ENCODE measurements at regions not wholly inside any gene's neighbourhood (a gene's known extent, or its start where the extent isn't known, plus 50 kb on each side); places are given as distances from the start of the nearest gene placed in this dataset.

- DNase-seq (ENCODE audit: low spot score): no peak
Observed at GRCh38 chr1:4137621-4138415, 237.7 kb upstream of the C1orf174 start.

- DNase-seq (ENCODE audit: low spot score): no peak
Observed at GRCh38 chr1:4139646-4140045, 239.6 kb upstream of the C1orf174 start.

DNA sequence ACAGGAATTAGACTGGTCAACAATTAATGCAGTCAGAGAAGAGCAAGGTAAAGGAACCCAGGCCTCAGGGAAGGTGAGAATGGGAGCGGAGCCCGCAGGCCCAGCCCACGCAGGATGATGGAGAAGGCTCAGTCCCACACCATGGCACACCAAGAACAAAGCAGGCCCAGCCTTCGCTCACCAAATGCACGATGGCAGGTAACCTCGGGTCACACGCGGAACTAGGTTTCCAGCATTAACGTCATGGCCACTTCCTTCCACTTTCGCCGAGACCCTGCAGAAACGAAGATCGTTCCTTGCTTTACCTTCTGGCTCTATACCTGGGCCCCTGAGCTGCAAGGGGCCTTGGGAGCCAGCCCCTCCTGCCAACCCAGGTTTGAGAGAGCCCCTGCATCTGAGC, 240.2 kb upstream of the C1orf174 start:
- no peak for DNase-seq (ENCODE audit: low spot score)

- no peak for DNase-seq (ENCODE audit: low spot score)
Observed at GRCh38 chr1:4140821-4141220, 240.7 kb upstream of the C1orf174 start.

DNA sequence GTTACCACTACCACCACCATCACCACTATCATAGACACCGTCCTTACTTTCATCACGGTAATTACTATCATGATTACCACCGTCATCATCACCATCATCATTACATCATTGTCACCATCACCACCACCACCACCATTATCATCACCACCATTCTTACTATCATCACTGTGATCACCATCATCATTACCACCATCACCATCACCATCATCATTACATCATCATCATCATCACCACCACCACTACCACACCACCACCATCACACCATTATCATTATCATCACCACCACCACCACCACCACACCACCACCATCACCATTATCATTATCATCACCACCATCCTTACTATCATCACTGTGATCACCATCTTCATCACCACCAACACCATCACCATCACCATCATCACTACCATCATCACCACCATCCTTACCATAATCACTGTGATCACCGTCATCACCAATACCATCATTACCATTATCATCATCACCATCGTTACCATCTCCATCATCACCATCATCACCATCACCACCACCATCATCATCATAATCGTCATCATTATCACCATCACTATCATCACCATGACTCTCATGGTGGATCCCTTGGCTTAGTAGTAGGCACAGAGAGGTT, 244.4 kb upstream of the C1orf174 start:
- no peak for DNase-seq (ENCODE audit: low spot score)

DNA sequence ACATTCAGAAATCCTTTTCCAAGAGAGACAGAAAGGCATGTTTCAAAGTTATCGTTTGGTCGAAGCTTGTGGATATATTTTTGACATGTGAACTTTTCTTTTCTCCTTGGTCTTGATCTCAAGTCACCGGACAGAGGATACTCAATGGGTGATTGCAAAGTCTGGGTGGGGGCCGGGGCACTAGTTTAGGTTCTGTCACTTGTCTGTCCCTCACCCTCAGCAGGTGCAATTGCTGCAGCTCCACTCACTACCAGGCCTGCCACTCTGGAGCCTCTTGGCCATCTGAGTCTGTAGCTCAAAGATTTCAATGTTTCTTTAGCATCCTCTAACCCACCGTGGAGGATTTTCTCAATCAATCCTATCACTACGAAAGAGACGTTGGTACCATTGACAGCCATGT, 246.0 kb upstream of the C1orf174 start:
- no peak for DNase-seq (ENCODE audit: low spot score)

DNA sequence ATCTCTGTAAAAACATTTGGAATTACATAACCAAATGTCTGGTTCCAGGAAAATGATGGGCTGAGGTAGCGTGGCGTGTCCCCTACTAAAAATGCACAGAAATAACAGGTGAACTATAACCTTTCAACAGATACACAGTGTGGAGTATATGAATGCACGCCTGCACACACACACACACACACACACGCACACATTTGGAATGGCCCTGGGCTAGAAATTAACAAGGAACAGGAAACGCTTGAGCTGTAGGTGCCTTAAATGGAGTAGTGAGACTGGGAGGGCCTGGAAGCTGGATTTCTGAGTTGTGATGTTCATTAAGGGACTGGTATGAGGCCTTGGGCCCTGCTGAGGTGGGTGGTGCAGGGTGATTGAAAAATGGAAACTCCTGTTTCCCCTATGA, 246.5 kb upstream of the C1orf174 start:
- no peak for DNase-seq (ENCODE audit: low spot score)

- no peak for DNase-seq (ENCODE audit: low spot score)
Observed at GRCh38 chr1:4147509-4147908, 247.4 kb upstream of the C1orf174 start.

- no peak for DNase-seq (ENCODE audit: low spot score)
Observed at GRCh38 chr1:4149281-4149680, 249.2 kb upstream of the C1orf174 start.

GRCh38 chr1:4149831-4150230, 249.8 kb upstream of the C1orf174 start:
- DNase-seq (ENCODE audit: low spot score): no peak

DNA sequence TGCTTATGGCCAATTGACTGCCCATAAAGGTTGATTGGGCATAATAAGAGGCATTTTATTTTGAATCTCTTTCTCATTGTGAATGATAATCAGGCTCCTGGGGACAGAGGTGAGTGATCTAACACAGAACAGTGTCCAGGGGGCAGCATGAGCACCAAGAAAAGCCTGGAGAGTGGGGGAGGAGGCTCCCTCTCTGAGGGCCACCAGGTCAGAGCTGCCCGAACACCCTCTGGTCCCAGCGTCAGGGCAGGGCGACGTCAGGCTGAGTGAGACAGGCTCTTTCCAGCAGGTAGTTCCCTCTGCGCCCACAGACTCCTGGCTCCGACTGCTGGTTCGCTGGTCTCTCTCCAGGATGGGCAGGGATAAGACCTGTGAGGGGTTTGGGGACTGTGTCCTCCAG, 250.2 kb upstream of the C1orf174 start:
- no peak for DNase-seq (ENCODE audit: low spot score)

DNA sequence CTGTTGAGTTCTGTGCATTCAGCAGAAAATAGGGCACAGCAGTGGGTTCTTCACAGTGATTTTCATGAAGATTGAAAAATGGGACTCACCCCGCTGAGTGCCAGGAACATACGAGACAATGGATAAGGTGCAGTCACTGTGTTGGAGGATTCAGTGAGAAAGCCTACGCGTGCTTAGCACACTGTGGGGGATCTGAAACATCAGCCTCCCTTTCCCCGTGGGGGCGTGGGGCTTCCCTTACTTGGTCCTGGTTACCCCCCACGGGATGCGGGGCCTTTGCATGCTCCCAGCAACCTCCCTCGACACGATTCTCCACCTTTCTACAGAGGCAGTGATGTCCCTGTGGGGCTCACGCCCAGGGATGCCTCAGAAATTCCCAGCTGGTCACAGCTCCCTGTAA, 252.2 kb upstream of the C1orf174 start:
- DNase-seq (ENCODE audit: low spot score): no peak

DNA sequence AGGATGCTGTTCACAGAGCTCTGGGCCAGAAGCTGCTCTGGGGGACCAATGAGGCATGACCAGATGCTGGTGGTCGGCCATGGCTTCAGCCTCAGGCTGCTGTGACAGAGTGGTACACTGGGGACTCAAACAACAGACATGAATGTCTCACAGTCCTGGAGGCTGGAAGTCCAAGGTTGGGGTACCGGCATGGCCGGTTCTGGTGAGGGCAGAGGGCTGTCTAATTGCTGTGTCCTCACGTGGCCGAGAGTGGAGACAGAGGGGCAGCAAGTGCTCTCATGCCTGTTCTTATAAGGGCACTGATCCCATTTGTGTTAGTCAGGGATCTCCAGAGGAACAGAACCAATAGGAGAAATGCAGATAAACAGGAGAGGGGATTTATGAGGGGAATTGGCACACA, 253.5 kb upstream of the C1orf174 start:
- no peak for DNase-seq (ENCODE audit: low spot score)

- no peak for DNase-seq (ENCODE audit: low spot score)
Observed at GRCh38 chr1:4156241-4156973, 256.3 kb upstream of the C1orf174 start.

DNA sequence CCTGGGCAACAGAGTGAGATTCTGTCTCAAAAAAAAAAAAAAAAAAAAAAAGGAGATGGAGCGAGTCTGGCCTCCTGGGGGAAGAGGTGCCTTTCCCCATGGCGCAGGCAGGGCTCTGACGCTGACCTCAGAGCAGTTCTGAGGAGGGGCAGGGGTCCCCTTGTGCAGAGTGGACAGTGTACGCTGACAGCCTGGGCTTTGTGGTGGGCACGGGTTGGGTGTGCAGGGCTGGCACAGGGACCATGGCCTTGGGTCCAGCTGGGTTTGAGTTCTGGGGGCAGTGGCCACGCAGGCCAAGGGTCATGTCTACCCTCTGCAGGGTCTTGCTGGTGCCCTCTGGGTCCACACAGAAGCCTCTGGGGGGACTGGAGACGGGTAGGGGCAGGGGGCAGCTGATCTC, 260.1 kb upstream of the C1orf174 start:
- no peak for DNase-seq (ENCODE audit: low spot score)

DNA sequence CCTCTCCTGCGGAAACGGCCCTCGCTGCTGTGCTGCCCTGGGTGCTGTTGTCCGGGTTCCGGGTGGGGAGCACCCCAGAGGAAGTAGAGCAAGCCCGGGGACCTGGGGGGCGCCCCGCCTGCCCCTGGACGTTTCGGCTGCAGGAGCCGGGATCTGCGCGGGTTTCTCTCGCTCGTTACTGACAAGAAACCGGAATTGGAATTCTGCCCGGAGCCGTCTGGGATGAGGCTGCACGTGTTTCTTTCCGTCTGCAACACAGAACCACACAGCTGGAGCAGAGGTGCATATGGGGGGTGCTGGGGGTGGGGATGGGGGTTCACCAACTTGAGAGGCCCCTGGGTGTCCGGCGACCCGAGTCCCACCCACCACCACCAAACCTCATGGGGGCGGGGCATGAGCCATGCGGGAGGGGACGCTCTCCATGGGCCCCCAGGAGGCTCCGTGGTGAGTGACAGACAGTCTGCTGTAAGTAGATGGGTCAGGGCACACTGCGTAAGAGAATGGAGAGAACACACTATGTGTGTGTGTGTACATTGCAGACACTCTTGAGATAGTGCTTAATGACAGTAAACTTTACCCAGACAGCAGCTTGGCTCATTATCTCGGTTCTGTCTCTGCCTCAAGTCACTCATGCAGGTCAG, 261.4 kb upstream of the C1orf174 start:
- no peak for DNase-seq (ENCODE audit: low spot score)

- no peak for DNase-seq (ENCODE audit: low spot score)
Observed at GRCh38 chr1:4164965-4165364, 264.9 kb upstream of the C1orf174 start.

DNA sequence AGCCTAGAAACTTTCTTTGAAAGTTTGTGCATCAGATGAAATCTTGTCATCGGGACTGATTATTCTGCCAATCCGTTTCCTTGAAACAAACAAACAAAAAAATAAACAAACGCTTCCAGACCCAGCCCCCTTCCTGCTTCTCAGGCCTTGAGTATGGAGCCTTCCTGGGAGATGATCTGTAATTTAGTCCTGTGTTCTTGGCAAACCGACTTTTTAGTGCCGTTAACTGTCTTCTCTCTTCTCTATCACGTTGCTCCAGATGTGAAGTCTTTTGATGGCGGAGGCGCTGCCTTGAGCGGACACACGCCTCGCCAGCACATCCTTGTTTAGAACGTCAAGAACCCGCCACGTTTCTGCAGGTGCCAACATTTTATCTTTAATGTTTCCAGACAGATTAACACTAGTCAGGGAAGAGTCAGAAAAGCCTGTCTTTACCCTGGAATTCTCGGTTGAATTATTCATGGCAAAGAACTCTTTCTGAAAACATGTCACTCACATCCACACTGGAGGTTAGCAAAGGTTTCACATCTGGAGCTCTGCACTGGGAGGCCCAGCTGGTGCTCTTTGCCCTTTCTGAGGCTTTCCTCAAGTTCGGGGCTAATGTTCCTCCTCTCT, 265.7 kb upstream of the C1orf174 start:
- no peak for DNase-seq (ENCODE audit: low spot score)

DNA sequence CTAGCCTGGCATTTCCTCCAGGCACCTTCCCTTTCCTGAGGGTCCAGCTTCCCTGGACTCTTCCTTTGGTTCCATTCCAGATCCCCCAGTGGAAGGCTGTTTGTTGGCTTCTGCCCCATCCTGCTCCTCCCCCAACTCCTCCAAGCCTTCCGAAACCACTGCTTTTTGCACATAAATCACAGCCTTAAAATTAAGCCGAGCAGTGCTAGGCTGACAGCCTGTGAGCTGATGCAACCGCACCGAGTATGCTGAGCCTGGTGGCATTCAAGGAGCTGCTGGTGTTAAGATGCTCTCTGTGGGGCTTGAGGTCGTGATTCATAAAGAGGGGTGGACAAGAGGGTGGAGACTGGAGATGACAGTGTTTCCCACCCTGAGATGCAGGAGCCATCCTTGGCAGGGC, 266.6 kb upstream of the C1orf174 start:
- no peak for DNase-seq (ENCODE audit: low spot score)

- no peak for DNase-seq (ENCODE audit: low spot score)
Observed at GRCh38 chr1:4169991-4170390, 269.9 kb upstream of the C1orf174 start.

DNA sequence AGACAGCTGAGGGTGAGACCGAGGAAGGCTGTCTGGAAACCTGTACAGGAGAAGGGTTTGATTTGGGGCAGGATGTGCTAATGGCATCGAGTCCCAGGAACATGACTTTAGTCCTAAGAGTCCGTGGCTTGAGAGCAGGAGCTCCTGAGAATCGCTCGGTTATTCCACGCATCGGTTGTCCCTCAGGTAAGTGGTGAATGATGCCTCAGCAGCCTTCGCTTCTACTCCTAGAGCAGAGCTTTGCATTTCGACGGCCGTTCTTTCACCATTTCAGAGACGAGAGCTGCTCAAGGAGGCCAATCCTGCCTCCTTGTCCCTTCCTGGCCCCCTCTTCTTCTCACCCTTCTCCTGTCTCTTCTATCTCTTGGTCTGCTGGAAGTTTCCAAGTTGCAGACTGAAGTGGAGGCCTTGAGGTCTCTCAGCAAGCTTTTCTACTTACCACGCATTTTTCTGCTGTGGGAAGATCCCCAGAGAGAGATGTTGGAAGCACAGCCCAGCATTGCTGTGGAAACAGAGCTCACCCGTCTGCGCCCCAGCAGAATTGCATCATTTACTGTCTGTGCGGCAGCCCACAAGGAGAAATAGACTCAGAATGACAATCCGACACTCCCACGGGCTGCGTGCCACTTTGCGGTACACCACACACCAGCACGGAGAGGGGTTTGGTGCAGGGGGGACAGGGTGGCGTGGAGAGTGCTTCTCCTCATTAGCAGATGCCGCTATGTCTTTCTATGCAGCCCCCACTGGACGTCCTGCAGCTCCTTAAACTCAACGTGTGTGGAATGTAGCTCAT, 270.7 kb upstream of the C1orf174 start:
- no peak for DNase-seq (ENCODE audit: low spot score)

Data from A172 (cell line).